ENCODE measurements at regions not wholly inside any gene's neighbourhood (a gene's known extent, or its start where the extent isn't known, plus 50 kb on each side); places are given as distances from the start of the nearest gene placed in this dataset.
"Not testable (repeated sequence)": the region's sequence is repeated elsewhere in the genome, so short reads cannot be mapped to it uniquely, and the experiment has no call there.

GRCh38 chr12:34397591-34398365 is 375.5 kb downstream of the ALG10 start:
- peak; percentile 1 for DNase-seq

GRCh38 chr12:34398366-34398705 is 376.0 kb downstream of the ALG10 start:
- DNase-seq, result no peak

GRCh38 chr12:34398706-34399630 is 376.7 kb downstream of the ALG10 start:
- DNase-seq, result peak; percentile 1

GRCh38 chr12:34399631-34400410 is 377.5 kb downstream of the ALG10 start:
- DNase-seq, result peak; percentile 1

- no peak for DNase-seq
Observed at GRCh38 chr12:34400411-34400881, 378.1 kb downstream of the ALG10 start.

GRCh38 chr12:34400986-34401658 is 378.8 kb downstream of the ALG10 start:
- DNase-seq, result peak; percentile 2

GRCh38 chr12:34401659-34402227 is 379.4 kb downstream of the ALG10 start:
- peak; percentile 1 for DNase-seq

- DNase-seq, result peak; percentile 1
Observed at GRCh38 chr12:34402228-34402898, 380.1 kb downstream of the ALG10 start.

- DNase-seq, result peak; percentile 0
Observed at GRCh38 chr12:34402899-34403705, 380.8 kb downstream of the ALG10 start.

GRCh38 chr12:34403706-34404376 is 381.5 kb downstream of the ALG10 start:
- DNase-seq, result peak; percentile 1

- DNase-seq, result peak; percentile 1
Observed at GRCh38 chr12:34404377-34405285, 382.3 kb downstream of the ALG10 start.

GRCh38 chr12:34405286-34406227 is 383.3 kb downstream of the ALG10 start:
- peak; percentile 2 for DNase-seq

GRCh38 chr12:34406228-34406995 is 384.1 kb downstream of the ALG10 start:
- no peak for DNase-seq

- DNase-seq, result no peak
Observed at GRCh38 chr12:34406996-34407300, 384.7 kb downstream of the ALG10 start.

- DNase-seq, result no peak
Observed at GRCh38 chr12:34407813-34408212, 385.5 kb downstream of the ALG10 start.

- DNase-seq, result not testable (repeated sequence)
Observed at GRCh38 chr12:34431509-34431908, 409.2 kb downstream of the ALG10 start.
